GM12864 (cell line): ENCODE measurements at regions not wholly inside any gene's neighbourhood (a gene's known extent, or its start where the extent isn't known, plus 50 kb on each side); places are given as distances from the start of the nearest gene placed in this dataset.

Experiments
- DNase-seq: peaks from one replicate; pipeline ENCODE4 v3.0.0-alpha.2; 2011; ENCODE audit warnings: low read depth
- H3K4me3 ChIP-seq: 2 replicates; pipeline ENCODE4 v1.5.1; 2011; ENCODE audit warnings: mild to moderate bottlenecking, low read depth, low read length, control low read depth
- CTCF ChIP-seq: IDR thresholded peaks from 2 replicates; pipeline ENCODE4 v1.5.1; 2011; ENCODE audit warnings: low read depth, mild to moderate bottlenecking, moderate library complexity, low read length, control low read depth, inconsistent platforms; ENCODE audit errors: missing control alignments

GRCh38 chr3:152019508-152019907 lies 146.1 kb downstream of the SUCNR1 start:
- TF ChIP-seq CTCF = no peak
- DNase-seq = no peak
- H3K4me3 ChIP-seq = no peak overlapping the region

- DNase-seq = no peak
- H3K4me3 ChIP-seq = no peak overlapping the region
- TF ChIP-seq CTCF = no peak
These were observed 148.6 kb downstream of the SUCNR1 start for GRCh38 chr3:152021951-152022461.

GRCh38 chr3:152026033-152026556 lies 152.7 kb downstream of the SUCNR1 start:
- no peak for TF ChIP-seq CTCF
- no peak for DNase-seq
- no peak overlapping the region for H3K4me3 ChIP-seq

- TF ChIP-seq CTCF = no peak
- no peak overlapping the region for H3K4me3 ChIP-seq
- DNase-seq = no peak
These were observed 156.9 kb downstream of the SUCNR1 start for GRCh38 chr3:152030320-152030719.

- TF ChIP-seq CTCF = no peak
- H3K4me3 ChIP-seq = no peak overlapping the region
- no peak for DNase-seq
These were observed 157.9 kb downstream of the SUCNR1 start for GRCh38 chr3:152031321-152031720.

GRCh38 chr3:152037297-152037696 lies 163.9 kb downstream of the SUCNR1 start:
- no peak overlapping the region for H3K4me3 ChIP-seq
- DNase-seq = no peak
- TF ChIP-seq CTCF = no peak

- DNase-seq = no peak
- no peak for TF ChIP-seq CTCF
- H3K4me3 ChIP-seq = no peak overlapping the region
These were observed 164.5 kb downstream of the SUCNR1 start for GRCh38 chr3:152037953-152038352.
